MCF 10A (cell line): ENCODE measurements at regions not wholly inside any gene's neighbourhood (a gene's known extent, or its start where the extent isn't known, plus 50 kb on each side); places are given as distances from the start of the nearest gene placed in this dataset.

Experiments
- BruUV-seq: library from RNA; stranded (reverse); fragments of 400-500 nt; replicated peaks from 2 replicates; lab custom pipeline; 2021; lab: Mats Ljungman, UMichigan
- CTCF ChIA-PET: fragments of 300-600 bp; sonication (Branson Sonifier 250); formaldehyde crosslinking; extraction: SDS; loops from one replicate; lab custom pipeline; 2021; ENCODE audit warnings: antibody characterized with exemption, inconsistent platforms; lab: Yijun Ruan, JAX
- POLR2A ChIA-PET: fragments of 300-600, 350-650 bp; sonication (Branson Sonifier 250); formaldehyde crosslinking; extraction: SDS; loops from one replicate; lab custom pipeline; 2020; ENCODE audit warnings: antibody characterized with exemption, inconsistent platforms; lab: Yijun Ruan, JAX
- DNase-seq: peaks from one replicate; pipeline ENCODE4 v3.0.0-alpha.2; 2018; ENCODE audit not compliant: unreplicated experiment
- H3K27ac Mint-ChIP-seq: one replicate; pipeline ENCODE4 v1.8.0; 2022; ENCODE audit warnings: mild to moderate bottlenecking, low read depth, mixed read lengths; ENCODE audit not compliant: unreplicated experiment
- H3K27me3 Mint-ChIP-seq: one replicate; pipeline ENCODE4 v1.8.0; 2022; ENCODE audit warnings: mixed read lengths; ENCODE audit not compliant: insufficient read depth, unreplicated experiment
- H3K36me3 Mint-ChIP-seq: one replicate; pipeline ENCODE4 v1.8.0; 2022; ENCODE audit warnings: mild to moderate bottlenecking, moderate library complexity, mixed read lengths; ENCODE audit not compliant: insufficient read depth, unreplicated experiment
- H3K4me1 Mint-ChIP-seq: one replicate; pipeline ENCODE4 v1.8.0; 2022; ENCODE audit warnings: mixed read lengths; ENCODE audit not compliant: insufficient read depth, unreplicated experiment
- H3K4me3 Mint-ChIP-seq: one replicate; pipeline ENCODE4 v1.8.0; 2022; ENCODE audit warnings: mild to moderate bottlenecking, moderate library complexity, mixed read lengths; ENCODE audit not compliant: unreplicated experiment
- H3K9me3 Mint-ChIP-seq: one replicate; pipeline ENCODE4 v1.8.0; 2022; ENCODE audit warnings: mixed read lengths; ENCODE audit not compliant: unreplicated experiment
- intact Hi-C: fragments of 100-400 bp; cut with micrococcal nuclease; formaldehyde crosslinking; loops from 2 replicates; pipeline ENCODE4 v1.14.1; 2022
- TF ChIP-seq, protein P1 (sequence below): fragments of 200-600 bp; IDR thresholded peaks from one replicate; pipeline ENCODE4 v1.8.0; 2022; ENCODE audit warnings: antibody characterized with exemption, mild to moderate bottlenecking; ENCODE audit not compliant: unreplicated experiment

DNA sequence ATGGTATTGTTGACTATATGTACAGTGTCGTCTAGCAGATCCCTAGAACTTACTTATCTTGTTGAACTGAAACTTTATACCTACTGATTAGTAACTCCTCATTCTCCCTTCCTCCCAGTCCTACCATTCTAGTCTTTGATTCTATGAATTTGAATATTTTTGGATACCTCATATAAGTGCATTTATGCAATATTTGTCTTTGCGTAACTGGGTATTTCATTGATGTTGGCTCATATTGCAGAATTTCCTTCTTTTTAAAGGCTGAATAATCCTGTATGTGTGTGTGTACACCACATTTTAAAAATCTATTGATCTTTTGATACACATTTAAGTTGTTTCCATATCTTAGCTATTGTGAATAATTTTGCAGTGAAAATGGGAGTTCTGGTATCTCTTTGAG is 119.9 kb downstream of the SOX4 start:
- H3K9me3 Mint-ChIP-seq, result no peaks in the 10 kb centered on the region
- TF ChIP-seq, protein P1, sequence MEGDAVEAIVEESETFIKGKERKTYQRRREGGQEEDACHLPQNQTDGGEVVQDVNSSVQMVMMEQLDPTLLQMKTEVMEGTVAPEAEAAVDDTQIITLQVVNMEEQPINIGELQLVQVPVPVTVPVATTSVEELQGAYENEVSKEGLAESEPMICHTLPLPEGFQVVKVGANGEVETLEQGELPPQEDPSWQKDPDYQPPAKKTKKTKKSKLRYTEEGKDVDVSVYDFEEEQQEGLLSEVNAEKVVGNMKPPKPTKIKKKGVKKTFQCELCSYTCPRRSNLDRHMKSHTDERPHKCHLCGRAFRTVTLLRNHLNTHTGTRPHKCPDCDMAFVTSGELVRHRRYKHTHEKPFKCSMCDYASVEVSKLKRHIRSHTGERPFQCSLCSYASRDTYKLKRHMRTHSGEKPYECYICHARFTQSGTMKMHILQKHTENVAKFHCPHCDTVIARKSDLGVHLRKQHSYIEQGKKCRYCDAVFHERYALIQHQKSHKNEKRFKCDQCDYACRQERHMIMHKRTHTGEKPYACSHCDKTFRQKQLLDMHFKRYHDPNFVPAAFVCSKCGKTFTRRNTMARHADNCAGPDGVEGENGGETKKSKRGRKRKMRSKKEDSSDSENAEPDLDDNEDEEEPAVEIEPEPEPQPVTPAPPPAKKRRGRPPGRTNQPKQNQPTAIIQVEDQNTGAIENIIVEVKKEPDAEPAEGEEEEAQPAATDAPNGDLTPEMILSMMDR, result no peak
- ChIA-PET CTCF (interaction anchor here (1.4 kb wide), 1 partner anchor 59 kb away, joined by 4 read pairs; no protein-coding TSS in a partner anchor), POLR2A (no interaction called here)
- H3K27ac Mint-ChIP-seq, result no peak overlapping the region
- BruUV-seq, result no TSS peak
- no peak overlapping the region for H3K4me3 Mint-ChIP-seq
- H3K4me1 Mint-ChIP-seq, result peaks cover 5% of the 10 kb centered on the region
- no peak for DNase-seq
- no peaks in the 10 kb centered on the region for H3K36me3 Mint-ChIP-seq
- intact Hi-C loops, result no loop called here
- no peaks in the 10 kb centered on the region for H3K27me3 Mint-ChIP-seq

GRCh38 chr6:21715180-21715579 is 121.6 kb downstream of the SOX4 start:
- Mint-ChIP-seq H3K27ac (no peak overlapping the region), H3K36me3 (no peaks in the 10 kb centered on the region), H3K9me3 (no peaks in the 10 kb centered on the region), H3K4me3 (no peak overlapping the region), H3K4me1 (peaks cover 5% of the 10 kb centered on the region), H3K27me3 (no peaks in the 10 kb centered on the region)
- BruUV-seq, result no TSS peak
- CTCF ChIA-PET, result interaction anchor here (0.6 kb wide), 1 partner anchor 117 kb away, joined by 6 read pairs; no protein-coding TSS in a partner anchor
- TF ChIP-seq, protein P1, result no peak
- no peak for DNase-seq
- POLR2A ChIA-PET, result interaction anchor here (1.0 kb wide), 1 partner anchor 122 kb away, joined by 3 read pairs; the partner anchor contains the start of gene SOX4
- intact Hi-C loops, result no loop called here

DNA sequence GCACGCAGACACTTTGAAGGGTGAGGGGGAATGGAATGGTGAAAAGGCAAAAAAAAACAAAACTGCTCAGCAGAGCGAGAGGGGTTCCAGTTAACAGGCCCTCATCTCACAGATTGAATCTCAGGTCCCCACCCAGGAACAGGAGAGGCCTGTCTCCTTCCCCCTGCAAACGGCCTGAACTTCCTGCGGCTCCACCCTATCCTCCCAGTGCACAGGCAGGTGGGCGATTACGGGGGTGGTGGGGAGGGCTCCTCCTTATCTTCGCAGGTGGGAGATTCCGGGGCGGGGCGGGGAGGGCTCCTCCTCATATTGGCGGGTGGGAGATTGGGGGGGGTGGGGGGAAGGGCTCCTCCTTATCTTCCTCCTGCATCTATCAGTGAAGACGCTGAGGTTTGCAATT is 129.0 kb downstream of the SOX4 start:
- Mint-ChIP-seq H3K27me3 (no peaks in the 10 kb centered on the region), H3K27ac (no peak overlapping the region), H3K36me3 (no peaks in the 10 kb centered on the region), H3K4me3 (no peak overlapping the region), H3K4me1 (no peaks in the 10 kb centered on the region), H3K9me3 (no peaks in the 10 kb centered on the region)
- intact Hi-C loops, result no loop called here
- ChIA-PET CTCF (no interaction called here), POLR2A (no interaction called here)
- no TSS peak for BruUV-seq
- TF ChIP-seq, protein P1, result no peak
- no peak for DNase-seq

DNA sequence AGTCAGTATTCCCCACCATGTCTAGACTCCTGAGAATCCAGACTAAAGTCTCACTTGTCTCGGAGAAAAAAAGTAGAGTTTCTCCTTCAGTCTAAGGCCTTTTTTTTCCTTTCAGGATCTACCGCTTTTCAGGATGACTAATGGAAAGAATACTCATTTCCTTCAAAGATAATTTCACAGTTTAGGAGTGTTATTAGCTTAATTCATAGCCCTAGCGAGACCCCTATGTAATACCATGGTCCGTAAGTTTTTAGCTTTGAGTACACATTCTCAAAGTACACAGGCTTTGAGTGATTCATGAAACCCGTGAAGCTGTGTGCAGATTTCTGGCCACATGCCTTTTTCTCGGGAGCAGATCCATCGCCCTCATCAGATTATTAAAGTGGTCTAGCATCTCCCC is 133.1 kb downstream of the SOX4 start:
- Mint-ChIP-seq H3K4me1 (peaks cover 12% of the 10 kb centered on the region), H3K36me3 (no peaks in the 10 kb centered on the region), H3K4me3 (no peak overlapping the region), H3K9me3 (no peaks in the 10 kb centered on the region), H3K27ac (no peak overlapping the region), H3K27me3 (no peaks in the 10 kb centered on the region)
- CTCF ChIA-PET, result no interaction called here
- BruUV-seq, result no TSS peak
- TF ChIP-seq, protein P1, result no peak
- POLR2A ChIA-PET, result no interaction called here
- no peak for DNase-seq
- intact Hi-C loops, result no loop called here
